Mammary epithelial cell (primary cell): ENCODE measurements at regions not wholly inside any gene's neighbourhood (a gene's known extent, or its start where the extent isn't known, plus 50 kb on each side); places are given as distances from the start of the nearest gene placed in this dataset.

Experiments
- EZH2 ChIP-seq: IDR thresholded peaks from 2 replicates; pipeline ENCODE4 v1.6.1; 2012; ENCODE audit warnings: low read length, inconsistent platforms, borderline replicate concordance
- TF ChIP-seq, protein P1 (sequence below), 2 donors: IDR thresholded peaks in 1 of 2; conservative IDR thresholded peaks in 1 of 2; 2 replicates each; pipeline ENCODE4 v1.5.1; 2011 to 2012; ENCODE audit warnings: inconsistent platforms in 2 of 2, low read length in 2 of 2, mild to moderate bottlenecking in 2 of 2, control low read depth in 1 of 2, low read depth in 1 of 2; ENCODE audit not compliant: insufficient read depth in 1 of 2; ENCODE audit errors: extremely low read depth in 1 of 2

DNA sequence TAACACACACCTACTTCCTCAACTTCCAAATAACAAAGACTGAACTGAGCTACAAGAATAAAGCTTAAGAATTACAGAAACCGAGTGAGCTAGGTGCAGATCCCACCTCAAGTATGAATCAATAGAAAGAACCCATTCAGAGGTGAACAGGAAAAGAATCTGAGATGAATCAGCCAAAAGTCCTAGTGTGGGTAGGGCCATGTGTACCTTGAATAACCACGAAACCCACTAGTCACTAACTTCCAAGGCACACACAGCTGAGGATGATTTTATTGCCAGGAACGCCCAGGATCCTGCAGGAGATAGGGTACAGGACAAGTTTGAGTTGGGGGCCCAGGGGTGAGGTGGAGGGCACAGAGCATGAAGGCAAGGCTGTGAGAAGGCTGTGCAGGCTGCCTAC, 99.7 kb upstream of the REG3A start:
- TF ChIP-seq, protein P1, sequence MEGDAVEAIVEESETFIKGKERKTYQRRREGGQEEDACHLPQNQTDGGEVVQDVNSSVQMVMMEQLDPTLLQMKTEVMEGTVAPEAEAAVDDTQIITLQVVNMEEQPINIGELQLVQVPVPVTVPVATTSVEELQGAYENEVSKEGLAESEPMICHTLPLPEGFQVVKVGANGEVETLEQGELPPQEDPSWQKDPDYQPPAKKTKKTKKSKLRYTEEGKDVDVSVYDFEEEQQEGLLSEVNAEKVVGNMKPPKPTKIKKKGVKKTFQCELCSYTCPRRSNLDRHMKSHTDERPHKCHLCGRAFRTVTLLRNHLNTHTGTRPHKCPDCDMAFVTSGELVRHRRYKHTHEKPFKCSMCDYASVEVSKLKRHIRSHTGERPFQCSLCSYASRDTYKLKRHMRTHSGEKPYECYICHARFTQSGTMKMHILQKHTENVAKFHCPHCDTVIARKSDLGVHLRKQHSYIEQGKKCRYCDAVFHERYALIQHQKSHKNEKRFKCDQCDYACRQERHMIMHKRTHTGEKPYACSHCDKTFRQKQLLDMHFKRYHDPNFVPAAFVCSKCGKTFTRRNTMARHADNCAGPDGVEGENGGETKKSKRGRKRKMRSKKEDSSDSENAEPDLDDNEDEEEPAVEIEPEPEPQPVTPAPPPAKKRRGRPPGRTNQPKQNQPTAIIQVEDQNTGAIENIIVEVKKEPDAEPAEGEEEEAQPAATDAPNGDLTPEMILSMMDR (conservative IDR thresholded peaks at IDR 0.05 in 1 of 2, IDR thresholded peaks at IDR 0.05 in 1 of 2; ENCODE audit: extremely low read depth in 1 of 2, insufficient read depth in 1 of 2, low read depth in 1 of 2, low read length in 2 of 2), result no peak
- no peak for TF ChIP-seq EZH2
